GM18861 (cell line): ENCODE measurements at regions not wholly inside any gene's neighbourhood (a gene's known extent, or its start where the extent isn't known, plus 50 kb on each side); places are given as distances from the start of the nearest gene placed in this dataset.

Experiments
- ATAC-seq: cut with Tn5 transposase; IDR thresholded peaks from one replicate; pipeline ENCODE4 v1.9.1; 2021; ENCODE audit not compliant: unreplicated experiment

GRCh38 chr3:163048881-163049280 lies 1552.3 kb downstream of the OTOL1 start:
- no peak for ATAC-seq

GRCh38 chr3:163056874-163057497 lies 1560.4 kb downstream of the OTOL1 start:
- no peak for ATAC-seq

GRCh38 chr3:163058031-163058854 lies 1561.6 kb downstream of the OTOL1 start:
- no peak for ATAC-seq

GRCh38 chr3:163071713-163072112 lies 1575.1 kb downstream of the OTOL1 start:
- ATAC-seq, result no peak
